C1 segment of cervical spinal cord (tissue), 14 donors: ENCODE measurements at regions not wholly inside any gene's neighbourhood (a gene's known extent, or its start where the extent isn't known, plus 50 kb on each side); places are given as distances from the start of the nearest gene placed in this dataset.

Source experiments
- DNase-seq, 14 donors: peaks; one replicate each; lab custom pipeline; 2025; lab: John Stamatoyannopoulos, UW

DNA sequence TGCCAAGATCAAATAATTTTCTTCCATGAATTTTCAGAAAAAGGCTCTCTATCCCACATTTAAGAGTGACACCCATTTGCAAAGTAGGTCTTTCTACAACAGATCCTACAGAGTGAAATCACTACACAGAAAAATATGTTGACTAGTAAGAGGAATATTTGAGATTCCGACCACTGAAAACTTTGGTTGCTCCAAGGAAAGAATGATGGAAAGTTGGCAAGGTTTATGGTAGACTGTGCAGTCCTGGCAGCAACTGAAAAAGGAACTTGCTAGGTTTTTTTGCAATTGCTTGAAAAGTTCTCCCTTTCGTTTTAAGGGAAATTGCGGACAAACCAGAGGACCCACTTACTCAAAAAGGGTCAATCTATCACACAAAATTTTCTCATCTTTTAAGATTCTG is 83.1 kb upstream of the TSPAN8 start:
- no peak for DNase-seq

DNA sequence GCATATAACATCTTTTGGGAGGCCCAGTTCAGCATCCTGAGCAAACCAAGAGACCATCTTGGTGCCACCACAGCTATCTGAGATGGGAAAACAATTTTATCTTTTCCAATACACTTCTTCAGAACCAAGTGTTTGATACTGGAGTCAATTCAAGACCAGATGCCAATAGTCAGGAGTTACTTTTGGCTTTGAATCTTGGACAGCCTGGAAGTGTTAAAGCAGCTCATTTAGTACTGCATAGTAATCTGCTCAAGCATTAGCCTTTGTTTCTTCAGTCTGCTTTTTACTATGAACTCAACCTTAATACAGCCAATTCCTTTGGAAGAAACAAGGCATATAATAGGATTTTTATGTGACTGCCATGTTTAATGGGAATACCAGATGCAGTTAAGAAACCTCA is 81.9 kb upstream of the TSPAN8 start:
- no peak for DNase-seq

DNA sequence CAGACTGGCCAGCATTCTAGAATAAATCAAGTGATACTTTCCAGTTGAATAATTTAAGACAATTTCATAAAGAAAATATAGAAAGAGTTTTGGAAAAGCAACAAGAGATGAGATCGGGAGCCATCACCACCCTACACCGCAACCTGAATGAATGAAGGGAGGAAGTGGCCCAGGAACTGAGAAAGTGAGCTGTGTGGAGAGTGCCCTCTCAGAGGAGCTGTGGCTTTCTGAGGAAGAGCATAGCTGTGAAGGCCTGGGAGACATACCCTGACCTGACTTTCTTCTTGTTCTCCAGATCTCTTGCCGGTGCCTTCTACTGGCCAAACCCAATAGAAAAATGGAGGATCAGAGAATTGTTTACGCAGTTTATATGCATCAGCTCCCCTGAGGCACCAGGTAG is 79.3 kb upstream of the TSPAN8 start:
- no peak for DNase-seq

DNA sequence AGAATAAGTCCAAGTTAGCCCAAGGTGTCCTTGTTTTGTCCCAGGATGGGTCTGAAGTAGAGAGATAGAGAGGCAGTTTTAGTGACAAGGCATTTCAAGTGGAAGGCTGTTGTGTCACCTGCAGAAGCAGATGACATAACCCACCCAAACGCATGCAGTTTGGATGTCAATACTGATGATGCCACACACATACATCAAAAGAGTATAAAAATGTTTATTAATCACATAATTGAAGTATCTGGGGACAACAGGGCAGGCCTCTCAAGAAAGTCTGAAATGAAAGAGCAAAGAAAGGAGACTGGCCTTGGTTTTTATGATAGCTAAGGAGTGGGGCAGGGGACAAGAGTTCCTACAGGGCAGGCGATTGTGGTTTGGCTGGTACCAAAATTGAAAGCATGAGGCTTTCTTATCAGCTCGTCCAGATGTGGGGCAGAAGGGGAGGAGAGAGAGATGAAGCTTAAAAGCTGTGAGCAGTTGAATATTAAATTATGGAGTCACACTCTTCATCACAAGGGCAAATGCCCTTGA is 78.4 kb upstream of the TSPAN8 start:
- no peak for DNase-seq

DNA sequence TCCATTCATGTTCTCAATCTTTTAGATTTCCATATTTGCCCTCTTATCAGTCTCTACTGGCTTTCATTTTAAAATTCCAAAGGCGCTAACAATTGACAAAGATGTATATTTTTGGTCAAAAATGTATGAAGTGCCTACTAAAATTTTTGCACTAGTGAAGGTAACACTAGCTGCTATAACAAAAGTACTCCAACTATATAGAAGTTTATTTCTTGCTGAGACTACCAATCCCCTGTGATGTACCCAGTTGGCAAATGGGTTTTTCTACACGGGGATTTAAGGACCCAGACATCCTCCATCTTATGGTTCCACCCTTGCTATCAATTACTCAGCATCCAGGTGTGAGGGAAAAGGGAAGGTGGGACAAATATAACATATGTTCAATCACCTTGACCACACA is 75.3 kb upstream of the TSPAN8 start:
- DNase-seq, result no peak

DNA sequence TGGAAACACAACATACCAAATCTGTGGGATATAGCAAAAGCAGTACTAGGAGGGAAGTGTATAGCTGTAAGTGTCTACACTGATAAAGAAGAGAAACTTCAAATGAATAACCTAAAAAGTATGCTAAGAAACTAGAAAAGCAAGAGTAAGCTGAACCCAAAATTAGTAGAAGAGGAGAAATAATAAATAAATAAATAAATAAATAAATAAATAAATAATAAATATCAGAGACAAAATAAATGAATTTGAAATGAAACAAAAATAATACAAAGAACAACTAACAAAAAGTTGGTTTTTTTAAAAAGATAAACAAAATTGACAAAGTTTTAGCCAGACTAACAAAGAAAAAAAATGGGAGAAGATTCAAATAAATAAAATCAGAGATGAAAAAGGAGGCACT is 72.7 kb upstream of the TSPAN8 start:
- DNase-seq, result no peak

DNA sequence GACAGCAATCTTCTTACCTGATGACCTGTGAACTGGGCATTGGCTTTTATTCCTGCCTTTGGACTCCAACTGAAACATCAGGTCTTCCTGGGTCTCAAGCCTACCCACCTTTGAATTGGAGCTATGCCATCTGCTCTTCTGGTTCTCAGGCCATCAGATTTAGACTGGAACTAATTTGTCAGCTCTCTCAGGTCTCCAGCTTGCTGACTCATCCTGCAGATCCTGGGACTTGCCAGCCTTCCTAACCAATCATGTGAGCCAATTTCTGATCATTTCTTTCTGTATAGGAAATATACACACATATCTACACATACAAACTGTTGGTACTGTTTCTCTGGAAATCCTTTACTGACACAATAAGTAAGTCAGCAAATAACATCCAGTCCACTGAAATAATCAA is 65.3 kb upstream of the TSPAN8 start:
- DNase-seq, result no peak

DNA sequence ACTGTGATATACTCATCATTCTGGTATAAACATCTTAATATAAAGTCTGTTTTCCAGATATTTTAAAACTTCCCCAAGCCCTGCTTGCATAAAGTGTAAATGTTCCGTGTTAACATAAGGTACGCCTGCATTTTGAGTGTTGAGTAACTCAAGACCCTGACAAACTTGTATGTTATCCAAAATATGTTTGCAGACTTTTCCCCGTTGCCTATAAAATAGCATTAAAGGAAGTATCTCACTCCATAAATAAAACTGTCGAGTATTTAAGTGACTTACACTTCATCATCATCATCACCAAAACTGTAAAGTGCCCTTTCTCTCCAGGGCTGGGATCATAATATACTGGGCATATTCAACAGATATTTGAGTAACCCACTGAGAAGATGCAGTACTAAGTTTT is 64.6 kb upstream of the TSPAN8 start:
- no peak for DNase-seq

DNA sequence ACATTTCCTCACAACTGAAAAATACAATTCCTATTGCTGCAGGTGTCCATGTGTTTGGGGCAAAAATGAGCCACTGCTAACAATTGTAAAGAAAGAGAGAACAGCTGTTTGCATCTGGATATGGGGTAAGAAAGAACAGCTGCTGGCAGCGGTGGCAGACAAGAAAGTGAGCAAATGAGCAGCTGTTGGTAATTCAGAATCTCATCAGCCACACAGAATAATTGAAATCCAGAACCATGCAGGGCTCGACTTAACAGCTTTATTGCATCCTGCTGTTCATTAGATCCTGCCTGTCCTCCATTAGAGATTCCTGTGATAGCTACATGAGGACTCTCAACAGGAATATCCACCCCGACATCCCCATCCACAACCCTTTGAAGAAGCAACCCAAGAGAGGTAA is 62.5 kb upstream of the TSPAN8 start:
- no peak for DNase-seq

DNA sequence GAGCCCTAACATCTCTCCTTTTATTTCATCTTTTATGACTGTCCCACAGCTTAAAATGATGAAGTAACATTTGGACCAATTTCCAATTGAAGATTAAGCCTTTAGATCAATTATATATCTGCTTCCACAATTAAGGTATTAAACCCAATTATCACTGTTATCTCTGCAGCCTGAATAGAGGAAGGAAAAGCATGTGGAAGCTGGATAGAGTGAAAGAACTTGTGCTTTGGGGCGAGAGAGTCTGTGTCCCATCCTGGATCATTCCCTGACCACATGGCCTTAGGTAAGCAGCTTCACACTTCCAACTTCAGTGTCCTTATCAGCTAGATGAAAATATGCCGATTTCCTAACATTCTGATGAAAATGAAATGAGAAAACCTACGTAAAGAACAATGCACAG is 61.4 kb upstream of the TSPAN8 start:
- no peak for DNase-seq

DNA sequence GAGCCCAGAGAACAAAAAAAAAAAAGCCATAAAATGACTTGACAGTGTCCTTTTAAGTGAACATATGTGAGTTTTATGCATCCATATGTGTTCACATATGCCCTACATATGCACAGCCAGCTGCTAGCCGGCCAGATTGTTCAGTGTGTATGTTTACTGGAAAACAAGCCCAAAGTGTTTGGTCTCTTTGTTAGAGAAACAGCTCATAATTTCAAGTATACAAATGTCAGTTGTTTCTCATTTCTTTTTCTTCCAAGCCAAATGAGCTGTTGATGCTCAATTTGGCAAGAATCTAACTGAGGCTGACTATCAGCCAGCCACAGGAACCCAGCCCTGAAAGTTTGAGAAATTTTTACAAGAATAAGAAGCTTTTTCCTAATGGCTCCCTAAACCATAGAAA is 60.8 kb upstream of the TSPAN8 start:
- DNase-seq, result peak in 1 of 14 donors; percentile 10

DNA sequence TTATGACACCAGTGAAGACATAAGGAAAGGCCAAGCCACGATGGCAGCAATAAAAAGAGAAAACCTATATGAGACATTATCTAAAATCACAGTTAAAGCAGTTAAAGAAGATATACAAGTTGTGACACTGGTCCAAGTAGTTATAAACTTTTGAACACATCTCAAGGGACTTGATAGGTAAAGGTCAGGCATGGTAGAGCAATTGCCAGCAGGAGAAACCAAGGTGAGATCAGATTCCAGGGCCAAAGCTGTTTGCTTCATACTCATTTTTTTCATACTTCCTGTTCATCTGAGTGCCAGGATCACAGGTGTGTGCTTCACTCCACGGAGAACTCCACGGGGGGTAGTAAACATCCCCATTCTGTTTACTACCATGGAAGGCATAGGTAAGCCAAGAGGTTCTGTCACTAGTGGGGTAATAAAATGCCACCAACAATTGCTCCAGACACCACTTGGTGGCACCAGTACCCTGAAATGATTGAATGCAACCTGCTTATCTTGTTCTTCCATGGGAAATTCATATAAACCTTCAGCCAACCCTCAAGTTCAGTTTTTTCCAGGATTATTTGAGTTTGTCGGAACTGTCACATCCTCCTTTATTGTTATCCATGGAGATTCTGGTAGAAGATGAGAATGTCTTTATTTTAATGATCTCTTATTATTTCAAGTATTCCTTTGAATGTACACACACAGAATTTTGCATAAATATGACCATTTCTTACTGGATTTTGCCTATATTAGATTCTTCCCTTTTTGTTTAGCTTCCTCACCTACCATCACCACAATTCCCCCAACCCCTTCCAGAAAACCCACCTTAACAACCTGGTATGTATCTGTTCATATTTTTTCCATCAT is 59.2 kb upstream of the TSPAN8 start:
- DNase-seq, result peak in 4 of 14 donors; percentile 3 to 7 (median 4)

DNA sequence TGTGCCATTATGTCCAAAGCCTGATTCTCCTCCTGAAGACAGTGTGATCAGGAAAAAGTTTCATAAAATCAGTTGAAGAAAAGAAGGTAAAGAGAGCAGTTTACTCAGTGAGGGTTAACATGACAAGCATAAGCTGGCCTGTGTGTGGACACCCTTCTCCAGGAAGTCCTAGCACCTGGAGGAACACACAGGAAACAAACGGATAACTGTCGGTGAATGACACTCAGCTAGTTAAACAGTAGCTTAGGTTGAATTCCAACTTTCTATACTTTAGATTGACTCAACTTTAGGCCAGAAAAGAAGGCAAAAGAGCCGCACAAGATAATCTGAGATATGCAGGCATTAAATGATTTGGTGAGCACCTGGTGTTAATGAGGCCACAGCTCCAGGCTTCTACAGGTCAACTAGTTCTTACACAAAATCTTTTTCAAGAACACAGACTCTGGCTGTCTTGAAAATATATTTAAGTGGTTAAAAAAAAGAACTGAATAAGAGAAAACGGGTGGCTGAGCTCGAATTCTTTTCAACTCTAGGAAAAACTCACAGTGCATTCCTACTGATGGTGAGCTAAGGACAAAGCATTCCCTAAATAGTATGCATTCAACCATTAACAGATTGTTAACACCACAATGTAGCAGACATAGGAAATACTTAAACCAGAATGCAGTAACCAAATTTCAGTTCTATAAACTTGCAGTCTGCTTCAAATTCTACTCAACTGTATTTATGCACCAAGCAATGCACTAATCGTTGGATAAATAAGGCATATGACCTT is 56.9 kb upstream of the TSPAN8 start:
- no peak for DNase-seq

DNA sequence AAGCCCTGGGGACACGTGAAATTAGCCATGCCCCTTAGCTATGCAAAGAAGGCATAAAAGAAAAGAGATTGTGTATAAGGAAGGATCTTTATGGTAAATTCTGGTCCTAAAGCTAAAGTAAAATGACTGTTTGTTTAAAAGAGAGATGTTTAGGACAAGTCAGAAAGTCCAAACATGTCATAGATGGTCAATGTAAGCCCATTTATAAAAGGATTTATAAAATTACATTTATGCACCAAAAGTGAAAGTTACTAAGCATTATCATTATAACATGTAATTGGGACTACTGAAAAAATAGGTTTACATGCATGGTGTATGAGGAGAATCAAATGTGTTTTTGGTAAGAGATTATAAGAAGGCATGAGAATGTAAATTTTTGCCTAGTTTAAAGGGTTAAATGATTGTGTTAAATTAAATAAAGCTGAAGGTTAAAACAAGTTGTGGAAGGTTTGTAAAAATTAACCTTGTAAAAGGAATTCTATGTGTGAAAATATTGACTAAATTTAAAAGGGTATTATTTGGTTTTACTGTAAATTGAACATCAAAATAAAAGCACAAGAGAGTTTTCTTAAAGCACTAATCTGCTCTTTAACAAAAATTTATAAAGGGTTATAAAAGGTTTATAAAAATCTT is 50.4 kb upstream of the TSPAN8 start:
- DNase-seq, result no peak
